NT2/D1 (cell line): ENCODE measurements at regions not wholly inside any gene's neighbourhood (a gene's known extent, or its start where the extent isn't known, plus 50 kb on each side); places are given as distances from the start of the nearest gene placed in this dataset.

Experiments
- YY1 ChIP-seq: IDR thresholded peaks from 2 replicates; pipeline ENCODE4 v1.6.1; 2011; ENCODE audit not compliant: insufficient read length, insufficient read depth
- ZNF274 ChIP-seq: IDR thresholded peaks from 2 replicates; pipeline ENCODE4 v1.6.1; 2011; ENCODE audit warnings: mild to moderate bottlenecking, low read depth, low read length

GRCh38 chrY:7723991-7724632 is 812.6 kb upstream of the AMELY start:
- TF ChIP-seq ZNF274 (no peak), YY1 (no peak)
